H1 (cell line): ENCODE measurements at regions not wholly inside any gene's neighbourhood (a gene's known extent, or its start where the extent isn't known, plus 50 kb on each side); places are given as distances from the start of the nearest gene placed in this dataset.

Source experiments
- CTCF ChIP-seq, 3 experiments: IDR thresholded peaks; 1 replicate in 2 of 3; 2 replicates in 1 of 3; pipeline versions ENCODE4 v1.5.1 to v1.6.1; 2011; ENCODE audit warnings: low read length in 3 of 3, mild to moderate bottlenecking in 3 of 3, inconsistent platforms in 2 of 3, low read depth in 1 of 3, moderate library complexity in 1 of 3; ENCODE audit not compliant: insufficient read depth in 1 of 3; ENCODE audit errors: control extremely low read depth in 1 of 3
- GABPA ChIP-seq: IDR thresholded peaks from 2 replicates; pipeline ENCODE4 v1.6.1; 2011; ENCODE audit warnings: mild to moderate bottlenecking, low read length, moderate library complexity, borderline replicate concordance; ENCODE audit not compliant: insufficient read depth
- POLR2A ChIP-seq, 2 experiments: IDR thresholded peaks; 1 replicate in 1 of 2; 2 replicates in 1 of 2; pipeline ENCODE4 v1.6.1; 2011; ENCODE audit warnings: low read depth in 2 of 2, low read length in 2 of 2, mild to moderate bottlenecking in 2 of 2; ENCODE audit errors: control extremely low read depth in 1 of 2

- no peak for TF ChIP-seq GABPA
- no peak for TF ChIP-seq POLR2A (IDR thresholded peaks at IDR 0.05; ENCODE audit: control extremely low read depth in 1 of 2, low read depth in 2 of 2, low read length in 2 of 2)
- no peak for TF ChIP-seq CTCF (IDR thresholded peaks at IDR 0.05; ENCODE audit: control extremely low read depth in 1 of 3, insufficient read depth in 1 of 3, low read depth in 1 of 3, low read length in 3 of 3)
These were observed 164.5 kb downstream of the RBM43 start for GRCh38 chr2:151097128-151097527.
